ENCODE measurements at regions not wholly inside any gene's neighbourhood (a gene's known extent, or its start where the extent isn't known, plus 50 kb on each side); places are given as distances from the start of the nearest gene placed in this dataset.
"Not testable (repeated sequence)": the region's sequence is repeated elsewhere in the genome, so short reads cannot be mapped to it uniquely, and the experiment has no call there.

DNA sequence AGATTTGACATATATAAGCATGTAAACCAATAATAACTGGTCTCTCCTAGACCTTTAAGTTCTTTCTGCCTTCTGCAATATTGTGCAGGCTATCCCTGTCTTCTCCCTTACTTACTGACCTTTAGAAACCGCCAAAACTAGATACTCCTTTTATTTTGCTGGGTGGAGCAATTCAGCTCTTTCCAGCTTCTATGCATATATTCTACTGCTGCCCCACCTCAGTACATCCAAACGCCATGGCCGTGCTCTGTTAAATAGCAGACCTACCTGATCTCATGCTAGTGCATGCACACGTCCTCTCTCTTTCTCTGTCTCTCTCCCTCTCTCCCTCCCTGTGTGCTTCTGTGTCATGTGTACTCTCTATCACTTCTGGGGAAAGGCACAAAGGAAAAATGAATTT, 76.7 kb upstream of the CAPRIN1 start:
- H3K4me1 ChIP-seq, result peaks cover 22% of the 10 kb centered on the region
- H3K27me3 ChIP-seq, result no peaks in the 10 kb centered on the region
- H3K27ac ChIP-seq, result no peak overlapping the region
- H3K4me3 ChIP-seq, result no peak overlapping the region
- H3K9ac ChIP-seq, result no peak overlapping the region
- TF ChIP-seq Cebpa-rat (IDR thresholded peaks at IDR 0.05), result no peak
- no peaks in the 10 kb centered on the region for H3K9me3 ChIP-seq
- no peaks in the 10 kb centered on the region for H3K36me3 ChIP-seq
- no peaks in the 10 kb centered on the region for H4K20me1 ChIP-seq
- H3K4me2 ChIP-seq, result no peak overlapping the region

DNA sequence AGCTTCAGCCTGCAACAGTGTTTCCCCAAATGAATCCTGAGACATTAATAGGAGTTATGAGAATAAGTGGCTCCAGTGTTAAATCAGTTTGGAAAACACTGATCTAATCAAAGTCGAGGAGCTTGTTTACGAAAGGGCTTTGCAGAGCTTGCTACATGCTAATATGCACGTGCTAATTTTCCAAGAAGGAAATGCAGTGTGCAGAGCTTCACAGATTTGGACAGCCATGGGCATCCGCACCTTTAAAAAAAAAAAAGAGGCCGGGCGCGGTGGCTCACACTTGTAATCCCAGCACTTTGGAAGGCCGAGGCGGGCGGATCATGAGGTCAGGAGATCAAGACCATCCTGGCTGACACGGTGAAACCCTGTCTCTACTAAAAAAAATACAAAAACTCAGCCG, 79.7 kb upstream of the LMO2 start:
- H3K27ac ChIP-seq, H3K9ac ChIP-seq, H3K27me3 ChIP-seq, H3K36me3 ChIP-seq, H4K20me1 ChIP-seq, H3K9me3 ChIP-seq: not testable (repeated sequence)
- Histone ChIP-seq H3K4me3 (peak overlapping the region; percentile 59; the same call in 1 of the 2 replicates), H3K4me1 (peaks cover 22% of the 10 kb centered on the region), H3K4me2 (peak overlapping the region; percentile 84)

DNA sequence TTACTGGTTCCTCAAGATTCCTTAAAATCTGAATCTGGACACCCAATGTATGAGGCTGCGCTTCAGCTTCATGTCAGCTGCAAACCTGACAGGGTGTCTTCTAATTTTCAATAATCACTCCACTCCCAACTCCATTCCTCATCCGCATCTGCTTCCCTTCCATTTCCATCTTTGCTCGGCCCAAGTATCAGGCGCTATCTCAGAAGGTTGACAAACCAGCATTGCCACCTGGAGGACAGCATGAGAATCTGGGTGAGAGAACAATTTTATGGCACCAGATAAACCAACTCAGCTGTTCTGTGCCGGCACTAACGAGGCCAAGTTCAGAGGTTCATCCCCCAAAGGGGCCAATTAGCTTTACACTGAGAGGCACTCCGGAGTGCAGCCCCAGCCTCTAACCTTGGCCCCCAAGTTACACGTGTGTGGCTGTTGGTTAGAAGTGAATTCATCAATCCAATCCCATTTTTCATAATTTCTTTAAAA, 79.1 kb upstream of the LMO2 start:
- Histone ChIP-seq H3K9ac (no peak overlapping the region), H3K4me2 (peak overlapping the region; percentile 84)
- TF ChIP-seq Cebpa-rat (IDR thresholded peaks at IDR 0.05), result no peak

DNA sequence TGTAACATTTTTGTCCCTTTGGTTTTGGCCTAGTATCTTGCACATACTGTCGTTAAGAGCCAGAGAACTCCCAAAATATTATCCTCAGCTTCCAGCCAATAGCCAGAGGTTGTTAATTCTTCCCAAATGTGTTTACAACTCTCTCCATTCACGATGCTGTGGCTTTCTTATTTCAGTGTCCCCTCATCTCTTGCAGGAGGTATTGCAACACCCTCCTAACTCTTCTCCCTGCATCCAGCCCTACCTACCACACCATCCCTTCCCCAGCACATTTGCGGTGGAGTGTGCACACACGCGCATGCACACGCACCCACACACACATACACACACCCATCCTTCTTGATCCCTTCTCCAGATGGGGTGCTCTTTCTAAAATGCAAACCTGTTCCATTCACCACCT, 75.6 kb upstream of the LMO2 start:
- TF ChIP-seq Cebpa-rat (IDR thresholded peaks at IDR 0.05), result no peak
- no peak overlapping the region for H3K27ac ChIP-seq
- no peaks in the 10 kb centered on the region for H4K20me1 ChIP-seq
- H3K27me3 ChIP-seq, result no peaks in the 10 kb centered on the region
- H3K4me1 ChIP-seq, result peaks cover 14% of the 10 kb centered on the region
- no peaks in the 10 kb centered on the region for H3K36me3 ChIP-seq
- H3K9ac ChIP-seq, result no peak overlapping the region
- H3K4me3 ChIP-seq, result no peak overlapping the region
- H3K4me2 ChIP-seq, result no peak overlapping the region
- no peaks in the 10 kb centered on the region for H3K9me3 ChIP-seq

More for the DNA sequence above, 79.1 kb upstream of the LMO2 start:
- Histone ChIP-seq H3K27ac (no peak overlapping the region; the same call in 1 of the 2 replicates), H4K20me1 (no peaks in the 10 kb centered on the region), H3K9me3 (no peaks in the 10 kb centered on the region), H3K36me3 (no peaks in the 10 kb centered on the region), H3K4me3 (peak overlapping the region; percentile 59; the same call in 1 of the 2 replicates), H3K4me1 (peaks cover 22% of the 10 kb centered on the region), H3K27me3 (no peaks in the 10 kb centered on the region)

DNA sequence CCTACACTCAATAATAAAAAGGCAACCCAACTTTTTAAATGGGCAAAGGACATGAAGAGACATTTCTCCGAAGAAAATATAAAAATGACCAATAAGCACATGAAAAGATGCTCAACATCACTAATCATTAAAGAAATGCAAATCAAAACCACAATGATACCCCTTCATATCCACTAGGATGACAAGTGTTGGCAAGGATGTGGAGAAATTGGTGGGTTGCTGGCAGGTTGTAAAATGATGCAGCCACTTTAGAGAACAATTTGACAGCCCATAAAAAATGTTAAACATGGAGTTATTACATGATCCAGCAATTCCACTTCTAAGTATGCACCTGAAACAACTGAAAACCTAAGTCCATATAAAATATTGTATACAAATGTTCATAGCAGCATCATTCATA, 73.2 kb upstream of the LMO2 start:
- H3K4me2 ChIP-seq, result no peak overlapping the region
- no peaks in the 10 kb centered on the region for H4K20me1 ChIP-seq
- no peak overlapping the region for H3K9ac ChIP-seq
- H3K27ac ChIP-seq, result no peak overlapping the region
- TF ChIP-seq Cebpa-rat (IDR thresholded peaks at IDR 0.05), result no peak
- no peak overlapping the region for H3K4me3 ChIP-seq
- no peaks in the 10 kb centered on the region for H3K36me3 ChIP-seq
- no peaks in the 10 kb centered on the region for H3K4me1 ChIP-seq
- H3K9me3 ChIP-seq, result no peaks in the 10 kb centered on the region
- no peaks in the 10 kb centered on the region for H3K27me3 ChIP-seq

DNA sequence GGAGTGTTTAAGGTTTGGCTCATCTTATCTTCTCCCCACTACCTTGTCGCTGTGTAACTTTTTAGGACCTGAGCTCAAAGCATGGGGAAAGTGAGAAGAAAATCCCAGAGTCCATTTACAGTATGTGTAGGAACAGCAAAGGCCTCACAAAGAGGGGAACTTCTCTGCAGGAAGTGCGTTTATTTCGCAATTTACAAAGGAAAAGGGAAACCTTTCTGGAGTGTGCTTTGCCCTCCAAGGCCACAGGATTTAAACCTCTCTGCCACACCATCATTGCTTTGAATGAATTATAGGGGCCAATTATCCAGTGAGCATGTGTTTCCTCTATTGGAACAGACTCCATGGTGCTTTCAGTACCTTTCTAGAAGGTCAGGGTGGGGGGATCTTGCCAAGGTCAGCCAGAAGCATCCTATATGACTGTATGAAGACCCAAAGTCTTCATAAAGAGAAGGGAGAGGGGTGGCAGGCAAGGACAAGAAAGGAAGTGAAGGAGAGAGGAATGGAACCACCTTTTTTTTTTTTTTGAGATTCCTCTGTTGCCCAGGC, 68.1 kb upstream of the LMO2 start:
- no peaks in the 10 kb centered on the region for H4K20me1 ChIP-seq
- TF ChIP-seq Cebpa-rat (IDR thresholded peaks at IDR 0.05), result no peak
- no peak overlapping the region for H3K9ac ChIP-seq

DNA sequence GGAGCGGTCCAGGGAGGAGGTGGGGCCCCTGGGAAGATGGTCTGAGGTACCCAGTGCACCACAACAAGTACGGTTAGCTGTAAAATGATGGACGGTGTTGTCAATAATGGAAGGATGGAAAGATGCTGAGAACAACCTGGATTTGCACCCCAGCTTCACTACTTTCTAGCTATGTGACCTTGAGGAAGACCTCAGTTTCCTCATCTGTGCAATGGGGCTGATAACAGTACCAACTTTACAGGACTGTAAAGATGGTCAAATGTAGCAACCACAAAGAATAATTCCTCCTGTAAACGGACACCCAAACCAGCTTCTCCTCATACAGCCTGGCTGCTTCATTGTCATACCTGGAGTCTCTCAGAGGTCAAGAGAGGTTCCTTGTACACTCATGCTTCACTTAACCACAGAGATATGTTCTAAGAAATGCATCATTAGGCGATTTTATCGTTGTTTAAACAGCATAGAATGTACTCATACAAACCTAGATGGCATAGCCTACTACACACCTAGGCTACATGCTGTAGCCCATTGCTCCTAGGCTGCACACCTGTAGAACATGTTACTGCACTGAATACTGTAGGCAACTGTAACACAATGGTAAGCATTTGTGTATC, 65.5 kb upstream of the LMO2 start:
- Histone ChIP-seq H4K20me1 (no peaks in the 10 kb centered on the region), H3K27ac (no peak overlapping the region), H3K9ac (no peak overlapping the region), H3K4me3 (no peak overlapping the region), H3K4me2 (no peak overlapping the region), H3K4me1 (no peaks in the 10 kb centered on the region), H3K36me3 (no peaks in the 10 kb centered on the region), H3K9me3 (no peaks in the 10 kb centered on the region), H3K27me3 (no peaks in the 10 kb centered on the region)
- TF ChIP-seq Cebpa-rat (IDR thresholded peaks at IDR 0.05), result no peak

More for the DNA sequence above, 68.1 kb upstream of the LMO2 start:
- H3K27ac ChIP-seq, result no peak overlapping the region
- no peaks in the 10 kb centered on the region for H3K9me3 ChIP-seq
- no peaks in the 10 kb centered on the region for H3K27me3 ChIP-seq
- no peaks in the 10 kb centered on the region for H3K36me3 ChIP-seq
- no peaks in the 10 kb centered on the region for H3K4me1 ChIP-seq
- H3K4me2 ChIP-seq, result no peak overlapping the region
- no peak overlapping the region for H3K4me3 ChIP-seq

DNA sequence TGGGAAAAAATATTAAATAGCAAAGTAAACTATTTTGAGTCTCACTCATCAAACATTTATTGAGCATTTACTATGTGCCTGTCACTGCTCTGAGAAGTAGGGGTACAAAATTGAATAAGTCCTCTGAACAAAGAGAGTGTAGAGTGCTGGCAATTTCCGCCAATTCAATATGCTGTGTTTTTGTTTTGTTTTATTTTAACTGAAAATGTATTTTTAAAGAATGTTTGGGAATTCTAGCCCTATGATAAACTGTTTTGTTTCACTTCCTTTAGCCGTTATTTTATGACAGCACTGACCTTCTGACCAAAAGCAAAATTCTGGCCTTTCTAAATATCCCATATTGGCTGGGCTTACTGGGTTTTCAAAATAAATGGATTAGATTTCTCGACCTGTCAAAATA, 64.7 kb upstream of the LMO2 start:
- no peaks in the 10 kb centered on the region for H3K4me1 ChIP-seq
- H3K27me3 ChIP-seq, result no peaks in the 10 kb centered on the region
- no peaks in the 10 kb centered on the region for H3K9me3 ChIP-seq
- no peak for TF ChIP-seq Cebpa-rat (IDR thresholded peaks at IDR 0.05)
- no peaks in the 10 kb centered on the region for H4K20me1 ChIP-seq
- no peak overlapping the region for H3K9ac ChIP-seq
- no peaks in the 10 kb centered on the region for H3K36me3 ChIP-seq
- no peak overlapping the region for H3K4me3 ChIP-seq
- H3K4me2 ChIP-seq, result no peak overlapping the region
- no peak overlapping the region for H3K27ac ChIP-seq

DNA sequence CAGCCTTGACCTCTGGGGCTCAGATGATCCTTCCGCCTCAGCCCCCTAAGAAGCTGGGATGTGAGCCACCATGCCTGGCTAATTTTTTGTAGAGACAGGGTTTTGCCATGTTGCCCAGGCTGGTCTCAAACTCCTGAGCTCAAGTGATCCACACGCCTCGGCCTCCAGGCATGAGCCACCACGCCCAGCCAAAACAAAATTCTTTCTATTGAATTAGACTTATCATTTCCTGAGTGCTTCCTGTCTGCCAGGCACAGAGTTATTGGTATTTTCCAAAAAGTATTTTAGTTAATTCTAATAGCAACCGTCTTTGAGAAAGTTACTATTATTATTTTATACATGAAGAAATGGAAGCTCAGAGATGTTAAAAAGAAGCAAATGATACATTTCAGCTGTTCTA, 61.4 kb upstream of the LMO2 start:
- H3K4me2 ChIP-seq, result no peak overlapping the region
- no peak overlapping the region for H3K9ac ChIP-seq
- no peak overlapping the region for H3K27ac ChIP-seq
- H3K36me3 ChIP-seq, result no peaks in the 10 kb centered on the region
- H3K27me3 ChIP-seq, result no peaks in the 10 kb centered on the region
- no peaks in the 10 kb centered on the region for H3K4me1 ChIP-seq
- no peak for TF ChIP-seq Cebpa-rat (IDR thresholded peaks at IDR 0.05)
- no peak overlapping the region for H3K4me3 ChIP-seq
- H3K9me3 ChIP-seq, result no peaks in the 10 kb centered on the region
- no peaks in the 10 kb centered on the region for H4K20me1 ChIP-seq

DNA sequence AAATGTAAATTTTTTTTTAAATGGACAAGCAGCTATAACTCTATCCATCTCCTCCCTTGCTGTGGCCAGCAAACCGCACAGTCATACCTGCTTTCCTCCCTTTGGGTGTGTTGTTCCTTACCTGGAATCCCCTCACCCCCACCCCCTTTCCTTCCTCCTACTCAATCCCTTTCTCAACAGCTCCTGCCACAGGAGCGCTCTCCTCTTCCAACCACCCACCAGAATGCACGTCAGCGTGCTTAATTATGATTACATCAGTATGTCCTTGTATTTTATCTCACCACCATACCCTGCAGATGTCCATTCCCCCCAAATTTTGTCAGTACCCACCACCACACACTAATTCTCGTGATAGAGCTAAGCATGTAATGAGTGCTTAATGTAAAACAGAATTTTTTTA, 60.9 kb upstream of the LMO2 start:
- Histone ChIP-seq H3K9ac (no peak overlapping the region), H3K36me3 (no peaks in the 10 kb centered on the region), H3K27me3 (no peaks in the 10 kb centered on the region), H3K4me2 (no peak overlapping the region), H3K4me1 (no peaks in the 10 kb centered on the region), H3K27ac (no peak overlapping the region), H4K20me1 (no peaks in the 10 kb centered on the region), H3K4me3 (no peak overlapping the region), H3K9me3 (no peaks in the 10 kb centered on the region)
- TF ChIP-seq Cebpa-rat (IDR thresholded peaks at IDR 0.05), result no peak

Data from BLaER1 (cell line).